GM23338 (cell line): ENCODE measurements at regions not wholly inside any gene's neighbourhood (a gene's known extent, or its start where the extent isn't known, plus 50 kb on each side); places are given as distances from the start of the nearest gene placed in this dataset.

Experiments used
- ATAC-seq: fragments of 200-7000 bp; cut with Tn5 transposase; 3 replicates; pipeline ENCODE4 v1.9.1; 2020
- DNase-seq: peaks from one replicate; pipeline ENCODE4 v3.0.0-alpha.2; 2015; ENCODE audit warnings: low spot score
- H2AFZ ChIP-seq: fragments of 200-600 bp; sonication (generic); 2 replicates; pipeline ENCODE4 v1.8.0; 2016; ENCODE audit warnings: antibody characterized with exemption, mild to moderate bottlenecking, moderate library complexity
- H3F3A ChIP-seq: fragments of 200-600 bp; sonication (generic); replicated peaks from 2 replicates; pipeline ENCODE4 v1.8.0; 2017; ENCODE audit warnings: antibody characterized with exemption, mixed run types, low read depth
- H3K27ac ChIP-seq: fragments of 200-600 bp; sonication (generic); 2 replicates; pipeline ENCODE4 v1.6.1; 2016; ENCODE audit warnings: low read depth
- H3K27me3 ChIP-seq: fragments of 200-600 bp; sonication (generic); 2 replicates; pipeline ENCODE4 v1.8.0; 2016; ENCODE audit warnings: mild to moderate bottlenecking, mixed run types, moderate library complexity; ENCODE audit not compliant: insufficient read depth
- H3K36me3 ChIP-seq: fragments of 200-600 bp; sonication (generic); 2 replicates; pipeline ENCODE4 v1.8.0; 2016; ENCODE audit warnings: mild to moderate bottlenecking; ENCODE audit not compliant: insufficient read depth
- H3K4me1 ChIP-seq: fragments of 200-600 bp; sonication (generic); 2 replicates; pipeline ENCODE4 v1.8.0; 2016; ENCODE audit warnings: mild to moderate bottlenecking, moderate library complexity; ENCODE audit not compliant: insufficient read depth
- H3K4me2 ChIP-seq: fragments of 200-600 bp; sonication (generic); 2 replicates; pipeline ENCODE4 v1.7.1; 2017; ENCODE audit warnings: mixed run types
- H3K4me3 ChIP-seq: fragments of 200-600 bp; sonication (generic); 2 replicates; pipeline ENCODE4 v1.6.1; 2016; ENCODE audit warnings: mixed run types
- H3K79me2 ChIP-seq: fragments of 200-600 bp; sonication (generic); replicated peaks from 2 replicates; pipeline ENCODE4 v1.8.0; 2017; ENCODE audit warnings: mild to moderate bottlenecking; ENCODE audit not compliant: insufficient read depth
- H3K9me2 ChIP-seq: fragments of 200-600 bp; sonication (generic); 2 replicates; pipeline ENCODE4 v1.8.0; 2017; ENCODE audit not compliant: insufficient read depth
- H4K20me1 ChIP-seq: fragments of 200-600 bp; sonication (generic); replicated peaks from 2 replicates; pipeline ENCODE4 v1.8.0; 2017; ENCODE audit warnings: mild to moderate bottlenecking; ENCODE audit not compliant: insufficient read depth
- H3K27ac Mint-ChIP-seq: 2 replicates; pipeline ENCODE4 v1.8.0; 2020; ENCODE audit warnings: inconsistent platforms, mild to moderate bottlenecking, moderate library complexity, mixed read lengths
- H3K27me3 Mint-ChIP-seq: 3 replicates; pipeline ENCODE4 v1.8.0; 2022; ENCODE audit warnings: low read depth, mild to moderate bottlenecking, moderate library complexity, mixed read lengths, inconsistent platforms; ENCODE audit not compliant: insufficient read depth, poor library complexity
- H3K36me3 Mint-ChIP-seq: 3 replicates; pipeline ENCODE4 v1.8.0; 2021; ENCODE audit warnings: low read depth, mild to moderate bottlenecking, inconsistent platforms, moderate library complexity, mixed read lengths
- H3K4me1 Mint-ChIP-seq: 3 replicates; pipeline ENCODE4 v1.8.0; 2020; ENCODE audit warnings: mild to moderate bottlenecking, inconsistent platforms, mixed read lengths
- H3K4me3 Mint-ChIP-seq: 3 replicates; pipeline ENCODE4 v1.8.0; 2021; ENCODE audit warnings: moderate library complexity, mild to moderate bottlenecking, inconsistent platforms, mixed read lengths
- H3K9me3 Mint-ChIP-seq: 3 replicates; pipeline ENCODE4 v1.8.0; 2020; ENCODE audit warnings: moderate library complexity, mild to moderate bottlenecking, inconsistent platforms, mixed read lengths
- CREB1 ChIP-seq: fragments of 250-450 bp; sonication (Bioruptor Pico); IDR thresholded peaks from 2 replicates; pipeline ENCODE4 v1.5.0; 2020; ENCODE audit warnings: low read depth, mild to moderate bottlenecking, moderate library complexity
- EZH2 ChIP-seq: fragments of 200-600 bp; sonication (generic); IDR thresholded peaks from one replicate; pipeline ENCODE4 v1.8.0; 2017; ENCODE audit warnings: antibody characterized with exemption, mild to moderate bottlenecking, low read depth; ENCODE audit not compliant: unreplicated experiment
- EZH2phosphoT487 ChIP-seq: fragments of 200-600 bp; sonication (generic); IDR thresholded peaks from one replicate; pipeline ENCODE4 v1.8.1; 2018; ENCODE audit warnings: antibody characterized with exemption; ENCODE audit not compliant: unreplicated experiment
- NANOG ChIP-seq: IDR thresholded peaks from 2 replicates; pipeline ENCODE4 v1.6.1; 2016; ENCODE audit warnings: antibody characterized with exemption, borderline replicate concordance
- POLR2AphosphoS5 ChIP-seq: IDR thresholded peaks from 2 replicates; pipeline ENCODE4 v1.6.1; 2016; ENCODE audit warnings: antibody characterized with exemption, low read depth
- STAT1 ChIP-seq: IDR thresholded peaks from one replicate; pipeline ENCODE4 v1.6.1; 2016; ENCODE audit warnings: antibody characterized with exemption; ENCODE audit not compliant: unreplicated experiment
- ZNF114 ChIP-seq: fragments of 250-450 bp; sonication (Bioruptor Pico); IDR thresholded peaks from 2 replicates; pipeline ENCODE4 v1.5.0; 2020; ENCODE audit warnings: mild to moderate bottlenecking, moderate library complexity
- TF ChIP-seq, protein P1 (sequence below): fragments of 250-450 bp; sonication (Bioruptor Pico); IDR thresholded peaks from 2 replicates; pipeline ENCODE4 v1.5.0; 2020; ENCODE audit warnings: mild to moderate bottlenecking, moderate library complexity
- TF ChIP-seq, protein P2 (sequence below): IDR thresholded peaks from 2 replicates; pipeline ENCODE4 v1.6.1; 2016; ENCODE audit warnings: antibody characterized with exemption
- TF ChIP-seq, protein P3 (sequence below): IDR thresholded peaks from one replicate; pipeline ENCODE4 v1.6.1; 2018; ENCODE audit warnings: antibody characterized with exemption; ENCODE audit not compliant: unreplicated experiment

DNA sequence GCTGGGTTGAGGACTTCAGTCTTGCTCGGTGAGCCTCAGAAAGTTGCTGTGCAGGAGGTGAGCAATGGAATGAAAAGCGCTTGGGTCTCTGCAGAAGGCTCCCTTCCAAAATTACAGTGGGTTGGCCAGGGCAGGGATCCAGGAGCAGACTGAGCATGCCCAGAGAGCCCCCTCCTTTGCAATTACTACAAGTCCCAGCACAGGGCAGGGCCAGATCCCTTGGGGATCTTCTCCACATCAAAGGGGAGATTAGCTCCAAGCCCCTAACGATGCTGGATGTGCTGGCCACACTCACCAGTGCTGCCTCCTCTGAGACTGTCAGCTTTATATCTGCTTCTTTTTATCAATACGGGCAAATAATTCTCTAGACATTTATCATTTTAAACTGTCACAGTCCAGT is 337.5 kb downstream of the RPS24 start:
- peaks cover 6% of the 10 kb centered on the region for H3K27me3 Mint-ChIP-seq
- Histone ChIP-seq H3K4me2 (no peak overlapping the region), H2AFZ (no peak overlapping the region), H3K9me2 (no peaks in the 10 kb centered on the region), H3K4me3 (no peak overlapping the region), H3K36me3 (no peaks in the 10 kb centered on the region), H3K27me3 (no peaks in the 10 kb centered on the region), H3K27ac (no peak overlapping the region), H3K4me1 (no peaks in the 10 kb centered on the region), H3K79me2 (no peaks in the 10 kb centered on the region), H4K20me1 (no peaks in the 10 kb centered on the region), H3F3A (no peaks in the 10 kb centered on the region)
- H3K4me3 Mint-ChIP-seq = no peak overlapping the region
- no peaks in the 10 kb centered on the region for H3K36me3 Mint-ChIP-seq
- DNase-seq (no peak), ATAC-seq (peak; percentile 78)
- no peak for TF ChIP-seq ZNF114 (CRISPR knock-in tag)
- TF ChIP-seq POLR2AphosphoS5 = no peak
- no peak for TF ChIP-seq EZH2phosphoT487
- TF ChIP-seq, protein P1, sequence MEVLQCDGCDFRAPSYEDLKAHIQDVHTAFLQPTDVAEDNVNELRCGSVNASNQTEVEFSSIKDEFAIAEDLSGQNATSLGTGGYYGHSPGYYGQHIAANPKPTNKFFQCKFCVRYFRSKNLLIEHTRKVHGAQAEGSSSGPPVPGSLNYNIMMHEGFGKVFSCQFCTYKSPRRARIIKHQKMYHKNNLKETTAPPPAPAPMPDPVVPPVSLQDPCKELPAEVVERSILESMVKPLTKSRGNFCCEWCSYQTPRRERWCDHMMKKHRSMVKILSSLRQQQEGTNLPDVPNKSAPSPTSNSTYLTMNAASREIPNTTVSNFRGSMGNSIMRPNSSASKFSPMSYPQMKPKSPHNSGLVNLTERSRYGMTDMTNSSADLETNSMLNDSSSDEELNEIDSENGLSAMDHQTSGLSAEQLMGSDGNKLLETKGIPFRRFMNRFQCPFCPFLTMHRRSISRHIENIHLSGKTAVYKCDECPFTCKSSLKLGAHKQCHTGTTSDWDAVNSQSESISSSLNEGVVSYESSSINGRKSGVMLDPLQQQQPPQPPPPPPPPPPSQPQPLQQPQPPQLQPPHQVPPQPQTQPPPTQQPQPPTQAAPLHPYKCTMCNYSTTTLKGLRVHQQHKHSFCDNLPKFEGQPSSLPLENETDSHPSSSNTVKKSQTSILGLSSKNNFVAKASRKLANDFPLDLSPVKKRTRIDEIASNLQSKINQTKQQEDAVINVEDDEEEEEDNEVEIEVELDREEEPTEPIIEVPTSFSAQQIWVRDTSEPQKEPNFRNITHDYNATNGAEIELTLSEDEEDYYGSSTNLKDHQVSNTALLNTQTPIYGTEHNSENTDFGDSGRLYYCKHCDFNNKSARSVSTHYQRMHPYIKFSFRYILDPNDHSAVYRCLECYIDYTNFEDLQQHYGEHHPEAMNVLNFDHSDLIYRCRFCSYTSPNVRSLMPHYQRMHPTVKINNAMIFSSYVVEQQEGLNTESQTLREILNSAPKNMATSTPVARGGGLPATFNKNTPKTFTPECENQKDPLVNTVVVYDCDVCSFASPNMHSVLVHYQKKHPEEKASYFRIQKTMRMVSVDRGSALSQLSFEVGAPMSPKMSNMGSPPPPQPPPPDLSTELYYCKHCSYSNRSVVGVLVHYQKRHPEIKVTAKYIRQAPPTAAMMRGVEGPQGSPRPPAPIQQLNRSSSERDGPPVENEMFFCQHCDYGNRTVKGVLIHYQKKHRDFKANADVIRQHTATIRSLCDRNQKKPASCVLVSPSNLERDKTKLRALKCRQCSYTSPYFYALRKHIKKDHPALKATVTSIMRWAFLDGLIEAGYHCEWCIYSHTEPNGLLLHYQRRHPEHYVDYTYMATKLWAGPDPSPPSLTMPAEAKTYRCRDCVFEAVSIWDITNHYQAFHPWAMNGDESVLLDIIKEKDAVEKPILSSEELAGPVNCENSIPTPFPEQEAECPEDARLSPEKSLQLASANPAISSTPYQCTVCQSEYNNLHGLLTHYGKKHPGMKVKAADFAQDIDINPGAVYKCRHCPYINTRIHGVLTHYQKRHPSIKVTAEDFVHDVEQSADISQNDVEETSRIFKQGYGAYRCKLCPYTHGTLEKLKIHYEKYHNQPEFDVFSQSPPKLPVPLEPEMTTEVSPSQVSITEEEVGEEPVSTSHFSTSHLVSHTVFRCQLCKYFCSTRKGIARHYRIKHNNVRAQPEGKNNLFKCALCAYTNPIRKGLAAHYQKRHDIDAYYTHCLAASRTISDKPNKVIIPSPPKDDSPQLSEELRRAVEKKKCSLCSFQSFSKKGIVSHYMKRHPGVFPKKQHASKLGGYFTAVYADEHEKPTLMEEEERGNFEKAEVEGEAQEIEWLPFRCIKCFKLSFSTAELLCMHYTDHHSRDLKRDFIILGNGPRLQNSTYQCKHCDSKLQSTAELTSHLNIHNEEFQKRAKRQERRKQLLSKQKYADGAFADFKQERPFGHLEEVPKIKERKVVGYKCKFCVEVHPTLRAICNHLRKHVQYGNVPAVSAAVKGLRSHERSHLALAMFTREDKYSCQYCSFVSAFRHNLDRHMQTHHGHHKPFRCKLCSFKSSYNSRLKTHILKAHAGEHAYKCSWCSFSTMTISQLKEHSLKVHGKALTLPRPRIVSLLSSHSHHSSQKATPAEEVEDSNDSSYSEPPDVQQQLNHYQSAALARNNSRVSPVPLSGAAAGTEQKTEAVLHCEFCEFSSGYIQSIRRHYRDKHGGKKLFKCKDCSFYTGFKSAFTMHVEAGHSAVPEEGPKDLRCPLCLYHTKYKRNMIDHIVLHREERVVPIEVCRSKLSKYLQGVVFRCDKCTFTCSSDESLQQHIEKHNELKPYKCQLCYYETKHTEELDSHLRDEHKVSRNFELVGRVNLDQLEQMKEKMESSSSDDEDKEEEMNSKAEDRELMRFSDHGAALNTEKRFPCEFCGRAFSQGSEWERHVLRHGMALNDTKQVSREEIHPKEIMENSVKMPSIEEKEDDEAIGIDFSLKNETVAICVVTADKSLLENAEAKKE (CRISPR knock-in tag) = no peak
- TF ChIP-seq NANOG = no peak
- TF ChIP-seq, protein P2, sequence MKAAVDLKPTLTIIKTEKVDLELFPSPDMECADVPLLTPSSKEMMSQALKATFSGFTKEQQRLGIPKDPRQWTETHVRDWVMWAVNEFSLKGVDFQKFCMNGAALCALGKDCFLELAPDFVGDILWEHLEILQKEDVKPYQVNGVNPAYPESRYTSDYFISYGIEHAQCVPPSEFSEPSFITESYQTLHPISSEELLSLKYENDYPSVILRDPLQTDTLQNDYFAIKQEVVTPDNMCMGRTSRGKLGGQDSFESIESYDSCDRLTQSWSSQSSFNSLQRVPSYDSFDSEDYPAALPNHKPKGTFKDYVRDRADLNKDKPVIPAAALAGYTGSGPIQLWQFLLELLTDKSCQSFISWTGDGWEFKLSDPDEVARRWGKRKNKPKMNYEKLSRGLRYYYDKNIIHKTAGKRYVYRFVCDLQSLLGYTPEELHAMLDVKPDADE = no peak
- TF ChIP-seq CREB1 (CRISPR knock-in tag) = no peak
- TF ChIP-seq EZH2 = no peak
- no peak for TF ChIP-seq STAT1
- TF ChIP-seq, protein P3, sequence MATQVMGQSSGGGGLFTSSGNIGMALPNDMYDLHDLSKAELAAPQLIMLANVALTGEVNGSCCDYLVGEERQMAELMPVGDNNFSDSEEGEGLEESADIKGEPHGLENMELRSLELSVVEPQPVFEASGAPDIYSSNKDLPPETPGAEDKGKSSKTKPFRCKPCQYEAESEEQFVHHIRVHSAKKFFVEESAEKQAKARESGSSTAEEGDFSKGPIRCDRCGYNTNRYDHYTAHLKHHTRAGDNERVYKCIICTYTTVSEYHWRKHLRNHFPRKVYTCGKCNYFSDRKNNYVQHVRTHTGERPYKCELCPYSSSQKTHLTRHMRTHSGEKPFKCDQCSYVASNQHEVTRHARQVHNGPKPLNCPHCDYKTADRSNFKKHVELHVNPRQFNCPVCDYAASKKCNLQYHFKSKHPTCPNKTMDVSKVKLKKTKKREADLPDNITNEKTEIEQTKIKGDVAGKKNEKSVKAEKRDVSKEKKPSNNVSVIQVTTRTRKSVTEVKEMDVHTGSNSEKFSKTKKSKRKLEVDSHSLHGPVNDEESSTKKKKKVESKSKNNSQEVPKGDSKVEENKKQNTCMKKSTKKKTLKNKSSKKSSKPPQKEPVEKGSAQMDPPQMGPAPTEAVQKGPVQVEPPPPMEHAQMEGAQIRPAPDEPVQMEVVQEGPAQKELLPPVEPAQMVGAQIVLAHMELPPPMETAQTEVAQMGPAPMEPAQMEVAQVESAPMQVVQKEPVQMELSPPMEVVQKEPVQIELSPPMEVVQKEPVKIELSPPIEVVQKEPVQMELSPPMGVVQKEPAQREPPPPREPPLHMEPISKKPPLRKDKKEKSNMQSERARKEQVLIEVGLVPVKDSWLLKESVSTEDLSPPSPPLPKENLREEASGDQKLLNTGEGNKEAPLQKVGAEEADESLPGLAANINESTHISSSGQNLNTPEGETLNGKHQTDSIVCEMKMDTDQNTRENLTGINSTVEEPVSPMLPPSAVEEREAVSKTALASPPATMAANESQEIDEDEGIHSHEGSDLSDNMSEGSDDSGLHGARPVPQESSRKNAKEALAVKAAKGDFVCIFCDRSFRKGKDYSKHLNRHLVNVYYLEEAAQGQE = no peak
- H3K27ac Mint-ChIP-seq = no peak overlapping the region
- no peaks in the 10 kb centered on the region for H3K9me3 Mint-ChIP-seq
- peaks cover 7% of the 10 kb centered on the region for H3K4me1 Mint-ChIP-seq
